ENCODE measurements at regions not wholly inside any gene's neighbourhood (a gene's known extent, or its start where the extent isn't known, plus 50 kb on each side); places are given as distances from the start of the nearest gene placed in this dataset.
"Not testable (repeated sequence)": the region's sequence is repeated elsewhere in the genome, so short reads cannot be mapped to it uniquely, and the experiment has no call there.

DNA sequence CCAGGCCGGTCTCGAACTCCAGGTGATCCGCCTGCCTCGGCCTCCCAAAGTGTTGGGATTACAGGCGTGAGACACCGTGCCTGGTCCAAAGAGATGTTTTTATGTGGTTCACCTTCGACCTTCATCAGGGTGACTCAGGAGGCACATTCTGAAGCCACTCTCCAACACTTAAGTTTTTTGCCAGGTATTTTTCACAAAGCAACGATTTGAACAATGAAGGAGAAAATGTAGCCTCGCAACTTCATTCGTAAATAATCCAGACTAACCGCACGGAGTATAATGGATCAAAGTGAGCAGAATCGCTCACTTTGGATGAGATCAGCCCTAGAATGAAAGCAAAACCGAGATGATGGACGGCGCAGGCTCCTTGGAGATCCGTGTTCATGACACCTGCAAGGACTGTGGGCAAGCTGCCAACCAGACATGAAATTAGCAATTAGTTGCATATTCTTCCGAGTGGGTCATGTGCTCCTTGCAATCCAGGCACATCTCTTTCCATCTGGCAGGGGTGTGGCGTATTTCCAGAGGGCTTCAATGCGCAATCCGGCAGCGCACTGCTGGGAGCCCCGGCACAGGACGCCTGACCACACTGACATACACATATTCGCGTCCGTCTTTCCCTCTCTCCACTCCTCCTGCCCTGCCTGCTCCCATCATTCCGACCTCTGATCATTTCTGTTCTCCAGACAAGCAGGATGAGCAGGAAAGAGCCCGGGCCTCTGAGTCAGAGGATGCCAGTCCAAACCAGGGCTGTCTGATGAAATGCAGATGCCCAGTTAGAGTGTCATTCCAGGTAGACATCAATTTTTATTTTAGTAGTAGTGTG lies 148.4 kb downstream of the KLF6 start:
- H3K27ac ChIP-seq, result peak overlapping the region in 16 of 21 experiments; percentile 14 to 77 (median 54)

GRCh38 chr10:3635697-3636096 lies 149.3 kb downstream of the KLF6 start:
- Histone ChIP-seq H3K27ac (peak overlapping the region in 14 of 21 experiments; percentile 14 to 77 (median 56)), H3K4me3 (no peak overlapping the region)

More for the DNA sequence above, 148.4 kb downstream of the KLF6 start:
- no peak overlapping the region for H3K4me3 ChIP-seq

- no peak overlapping the region for H3K4me3 ChIP-seq
- H3K27ac ChIP-seq, result peak overlapping the region in 16 of 21 experiments; percentile 13 to 77 (median 54)
Measured at GRCh38 chr10:3635211-3635671, 149.8 kb downstream of the KLF6 start.

DNA sequence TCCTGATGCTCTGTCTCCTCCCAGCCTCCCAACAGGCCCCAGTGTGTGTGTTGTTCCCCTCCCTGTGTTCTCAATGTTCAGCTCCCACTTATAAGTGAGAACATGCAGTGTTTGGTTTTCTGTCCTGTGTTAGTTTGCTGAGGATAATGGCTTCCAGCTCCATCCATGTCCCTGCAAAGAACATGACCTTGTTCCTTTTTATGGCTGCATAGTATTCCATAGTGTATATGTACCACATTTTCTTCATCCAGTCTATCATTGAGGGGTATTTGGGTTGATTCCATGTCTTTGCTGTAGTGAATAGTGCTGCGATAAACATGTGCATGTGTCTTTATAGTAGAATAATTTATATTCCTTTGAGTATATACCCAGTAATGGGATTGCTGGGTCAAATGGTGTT lies 150.4 kb downstream of the KLF6 start:
- not testable (repeated sequence) for H3K4me3 ChIP-seq
- H3K27ac ChIP-seq, result peak overlapping the region in 8 of 21 experiments; percentile 36 to 77 (median 58)

GRCh38 chr10:3631701-3632330 lies 153.2 kb downstream of the KLF6 start:
- Histone ChIP-seq H3K27ac (peak overlapping the region in 2 of 21 experiments; percentile 8 to 51), H3K4me3 (no peak overlapping the region)

GRCh38 chr10:3631291-3631690 lies 153.7 kb downstream of the KLF6 start:
- no peak overlapping the region for H3K4me3 ChIP-seq
- peak overlapping the region in 2 of 21 experiments; percentile 8 to 51 for H3K27ac ChIP-seq

GRCh38 chr10:3625959-3626751 lies 158.9 kb downstream of the KLF6 start:
- Histone ChIP-seq H3K27ac (no peak overlapping the region), H3K4me3 (no peak overlapping the region)

GRCh38 chr10:3624367-3624766 lies 160.6 kb downstream of the KLF6 start:
- peak overlapping the region in 6 of 21 experiments; percentile 1 to 63 (median 42) for H3K27ac ChIP-seq
- H3K4me3 ChIP-seq, result no peak overlapping the region

DNA sequence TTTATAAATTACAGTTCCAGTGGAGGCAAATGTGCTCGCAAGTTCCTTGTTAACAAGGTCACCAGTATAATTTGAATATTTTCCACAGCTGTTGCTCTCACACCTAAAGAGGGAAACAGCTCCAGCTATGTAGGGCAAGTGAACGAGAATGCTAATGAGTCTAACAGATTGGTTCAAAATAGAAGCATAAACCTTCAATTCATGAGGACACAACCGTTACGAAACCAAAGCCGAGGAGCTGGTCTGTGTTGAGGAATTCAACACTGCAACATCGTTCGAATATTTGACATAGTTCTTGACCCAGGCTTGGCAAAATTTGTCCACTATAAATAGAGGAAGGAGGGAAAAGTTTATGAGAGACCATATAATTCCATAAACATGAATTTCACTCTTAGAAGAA lies 161.3 kb downstream of the KLF6 start:
- Histone ChIP-seq H3K4me3 (no peak overlapping the region), H3K27ac (peak overlapping the region in 5 of 21 experiments; percentile 8 to 63 (median 40))

GRCh38 chr10:3622845-3623621 lies 162.0 kb downstream of the KLF6 start:
- peak overlapping the region in 5 of 21 experiments; percentile 4 to 56 (median 30) for H3K27ac ChIP-seq
- no peak overlapping the region for H3K4me3 ChIP-seq

DNA sequence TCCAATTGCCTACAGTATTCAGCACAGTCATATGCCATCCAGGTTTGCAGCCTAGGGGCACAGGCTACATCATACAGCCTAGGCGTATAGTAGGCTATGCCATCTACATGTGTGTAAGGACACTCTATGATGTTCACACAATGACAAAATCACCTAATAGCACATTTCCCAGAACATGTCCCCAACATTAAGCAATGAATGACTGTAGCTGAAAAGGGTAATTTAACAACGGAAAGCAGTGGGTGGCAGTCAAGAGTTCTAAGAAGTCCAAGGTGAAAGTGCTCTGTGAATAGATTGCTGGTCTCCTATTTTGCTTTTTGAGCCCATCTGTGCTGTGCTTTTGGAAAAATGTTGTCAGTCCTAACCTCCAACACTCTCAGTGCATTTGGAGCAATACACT lies 162.6 kb downstream of the KLF6 start:
- Histone ChIP-seq H3K27ac (no peak overlapping the region), H3K4me3 (no peak overlapping the region)

DNA sequence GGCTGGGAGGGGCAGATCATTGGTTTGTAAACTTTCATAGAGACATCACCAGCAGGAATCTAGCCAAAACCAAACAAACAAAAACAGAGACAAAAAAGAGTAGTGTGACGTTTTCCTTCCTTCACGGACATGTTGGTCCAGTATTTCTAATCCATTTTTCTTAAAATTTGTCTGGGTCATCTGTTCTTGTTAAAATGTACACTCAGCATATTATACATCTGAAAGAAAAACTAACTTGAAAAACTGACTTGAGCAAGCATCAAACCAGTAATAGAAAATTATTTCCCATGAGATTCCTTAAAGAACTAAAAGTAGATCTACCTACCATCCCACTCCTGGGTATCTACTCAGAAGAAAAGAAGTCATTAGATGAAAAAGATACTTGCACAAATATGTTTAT lies 164.2 kb downstream of the KLF6 start:
- H3K4me3 ChIP-seq, result no peak overlapping the region
- no peak overlapping the region for H3K27ac ChIP-seq

GRCh38 chr10:3619241-3619640 lies 165.8 kb downstream of the KLF6 start:
- Histone ChIP-seq H3K27ac (no peak overlapping the region), H3K4me3 (no peak overlapping the region)

GRCh38 chr10:3616880-3617279 lies 168.1 kb downstream of the KLF6 start:
- Histone ChIP-seq H3K4me3 (no peak overlapping the region), H3K27ac (no peak overlapping the region)

DNA sequence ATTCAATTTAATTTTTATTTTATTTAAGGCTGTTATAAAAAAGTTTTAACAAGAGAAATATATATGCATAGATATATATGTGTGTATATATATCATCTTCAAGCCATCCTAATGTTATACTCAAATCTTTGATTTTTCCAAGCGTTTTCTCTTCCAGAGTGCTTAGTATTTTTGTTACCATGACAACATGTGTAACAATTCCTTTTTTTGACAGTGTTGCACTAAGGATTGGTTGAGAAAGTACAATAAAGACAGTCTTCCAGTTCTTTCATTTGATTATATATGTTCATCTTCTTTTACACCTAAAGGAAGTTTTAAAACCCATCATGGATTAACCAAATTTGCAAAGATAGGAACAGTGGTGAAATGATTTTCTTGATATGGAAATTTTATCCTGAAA lies 171.7 kb downstream of the KLF6 start:
- Histone ChIP-seq H3K4me3 (no peak overlapping the region), H3K27ac (no peak overlapping the region)

GRCh38 chr10:3612183-3613001 lies 172.6 kb downstream of the KLF6 start:
- Histone ChIP-seq H3K4me3 (no peak overlapping the region), H3K27ac (no peak overlapping the region)

DNA sequence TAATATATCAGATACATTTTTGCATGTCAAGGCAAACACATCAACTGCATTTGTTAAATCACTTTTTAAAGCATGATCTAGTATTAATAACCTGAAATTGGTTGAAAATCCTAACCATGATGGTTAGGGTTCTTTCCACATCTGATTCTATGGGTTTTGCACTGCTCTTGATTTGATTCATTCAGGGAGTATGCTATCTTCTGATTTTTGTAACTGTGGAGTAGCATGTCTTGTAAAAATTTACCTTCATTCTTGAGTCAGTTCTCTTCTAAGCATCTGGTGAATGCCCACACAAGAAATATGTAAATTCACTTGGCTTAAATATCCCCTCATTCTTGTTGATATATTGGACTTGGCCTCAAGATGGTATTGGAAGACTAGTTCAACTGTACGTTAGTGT lies 178.7 kb downstream of the KLF6 start:
- Histone ChIP-seq H3K4me3 (no peak overlapping the region), H3K27ac (no peak overlapping the region)

DNA sequence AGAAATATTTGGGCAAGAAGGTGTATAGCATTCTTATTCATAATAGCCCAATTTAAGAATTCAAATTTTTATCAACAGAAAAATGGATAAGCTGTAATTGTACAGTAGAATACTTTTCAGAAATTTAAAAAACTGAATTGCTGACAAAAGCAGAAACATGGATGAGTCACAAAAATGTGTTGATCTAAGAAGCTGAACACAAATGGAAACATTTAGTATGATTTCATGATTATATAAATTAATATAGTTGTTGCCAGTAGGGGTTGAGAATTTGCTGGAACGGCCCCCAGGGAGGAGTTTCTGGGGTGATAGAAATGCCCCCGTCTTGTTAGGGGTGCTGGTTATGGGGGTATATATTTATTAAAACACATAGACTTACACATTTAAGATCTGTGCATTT lies 179.1 kb downstream of the KLF6 start:
- H3K4me3 ChIP-seq, result no peak overlapping the region
- no peak overlapping the region for H3K27ac ChIP-seq

GRCh38 chr10:3595736-3596135 lies 189.3 kb downstream of the KLF6 start:
- Histone ChIP-seq H3K4me3 (no peak overlapping the region), H3K27ac (peak overlapping the region in 1 of 21 experiments; percentile 18)

Data from skin epidermis (tissue), 12 donors.